IMR-90 (cell line): ENCODE measurements at regions not wholly inside any gene's neighbourhood (a gene's known extent, or its start where the extent isn't known, plus 50 kb on each side); places are given as distances from the start of the nearest gene placed in this dataset.

ENCODE experiments used
- ATAC-seq: fragments of 200-7000 bp; cut with Tn5 transposase; 2 replicates; pipeline ENCODE4 v1.9.1; 2020; ENCODE audit warnings: low read depth, mild to moderate bottlenecking, moderate library complexity
- BruUV-seq: library from RNA; stranded (reverse); fragments of 400-500 nt; replicated peaks from 2 replicates; lab custom pipeline; 2021; lab: Mats Ljungman, UMichigan
- CTCF ChIA-PET: fragments of 300-600 bp; formaldehyde crosslinking; extraction: SDS; loops from one replicate; lab custom pipeline; 2021; ENCODE audit warnings: antibody characterized with exemption; lab: Yijun Ruan, JAX
- POLR2A ChIA-PET: fragments of 300-600 bp; sonication (Branson Sonifier 250); formaldehyde crosslinking; loops from one replicate; lab custom pipeline; 2022; ENCODE audit warnings: antibody characterized with exemption; ENCODE audit not compliant: unreplicated experiment; lab: Charles Lee
- DNase-seq: peaks from one replicate; pipeline ENCODE4 v3.0.0; 2013
- H2AFZ ChIP-seq: replicated peaks from 2 replicates; pipeline ENCODE3; 2013; ENCODE audit warnings: low read length, mild to moderate bottlenecking; ENCODE audit not compliant: poor library complexity
- H2AK5ac ChIP-seq: 2 replicates; pipeline ENCODE4 v1.6.1; 2013; ENCODE audit warnings: low read depth, low read length, inconsistent platforms
- H2AK9ac ChIP-seq: replicated peaks from 2 replicates; pipeline ENCODE3; 2013; ENCODE audit warnings: mild to moderate bottlenecking, low read depth, low read length, moderate library complexity; ENCODE audit not compliant: poor library complexity
- H2BK120ac ChIP-seq: 2 replicates; pipeline ENCODE4 v1.6.1; 2013; ENCODE audit warnings: low read depth, low read length, inconsistent platforms
- H2BK15ac ChIP-seq: 3 replicates; pipeline ENCODE4 v1.6.1; 2013; ENCODE audit warnings: low read depth, low read length, inconsistent platforms
- H2BK20ac ChIP-seq: 2 replicates; pipeline ENCODE4 v1.6.1; 2013; ENCODE audit warnings: low read depth, mild to moderate bottlenecking, inconsistent platforms, low read length, moderate library complexity
- H2BK5ac ChIP-seq: 2 replicates; pipeline ENCODE4 v1.6.1; 2013; ENCODE audit warnings: mild to moderate bottlenecking, low read depth, low read length, inconsistent platforms; ENCODE audit not compliant: poor library complexity, severe bottlenecking
- H3K14ac ChIP-seq: replicated peaks from 2 replicates; pipeline ENCODE4 v1.6.1; 2013; ENCODE audit warnings: low read depth, low read length, inconsistent platforms
- H3K18ac ChIP-seq: 2 replicates; pipeline ENCODE4 v1.6.1; 2013; ENCODE audit warnings: low read depth, low read length, control low read depth
- H3K23ac ChIP-seq: 2 replicates; pipeline ENCODE4 v1.6.1; 2013; ENCODE audit warnings: low read depth, low read length, inconsistent platforms
- H3K27ac ChIP-seq: 2 replicates; pipeline ENCODE4 v1.5.1; 2013; ENCODE audit warnings: mild to moderate bottlenecking, control low read depth, low read length; ENCODE audit not compliant: insufficient read depth
- H3K27me3 ChIP-seq: 2 replicates; pipeline ENCODE4 v1.6.1; 2013; ENCODE audit warnings: low read length; ENCODE audit not compliant: control insufficient read depth, insufficient read depth
- H3K36me3 ChIP-seq: 2 replicates; pipeline ENCODE4 v1.6.1; 2013; ENCODE audit warnings: low read length, mixed read lengths; ENCODE audit not compliant: control insufficient read depth, insufficient read depth
- H3K4ac ChIP-seq: 2 replicates; pipeline ENCODE4 v1.6.1; 2013; ENCODE audit warnings: low read depth, low read length, inconsistent platforms
- H3K4me1 ChIP-seq: 2 replicates; pipeline ENCODE4 v1.6.1; 2013; ENCODE audit warnings: low read length, mixed read lengths; ENCODE audit not compliant: control insufficient read depth, insufficient read depth
- H3K4me2 ChIP-seq: 2 replicates; pipeline ENCODE4 v1.6.1; 2013; ENCODE audit warnings: low read depth, mild to moderate bottlenecking, control low read depth, low read length, moderate library complexity
- H3K4me3 ChIP-seq: 2 replicates; pipeline ENCODE4 v1.5.1; 2013; ENCODE audit warnings: low read depth, mild to moderate bottlenecking, control low read depth, low read length, moderate library complexity; ENCODE audit not compliant: insufficient read depth
- H3K56ac ChIP-seq: 2 replicates; pipeline ENCODE4 v1.6.1; 2013; ENCODE audit warnings: low read length, inconsistent platforms; ENCODE audit not compliant: insufficient read depth; ENCODE audit errors: extremely low read depth
- H3K79me1 ChIP-seq, 2 experiments: 2 replicates each; pipeline ENCODE4 v1.6.1; 2013; ENCODE audit warnings: low read length in 2 of 2, inconsistent platforms in 1 of 2, low read depth in 1 of 2
- H3K9ac ChIP-seq: 2 replicates; pipeline ENCODE4 v1.6.1; 2013; ENCODE audit warnings: low read depth, low read length, control low read depth
- H3K9me1 ChIP-seq: 2 replicates; pipeline ENCODE4 v1.6.1; 2013; ENCODE audit warnings: low read length, inconsistent platforms; ENCODE audit not compliant: insufficient read depth
- H3K9me3 ChIP-seq: 2 replicates; pipeline ENCODE4 v1.6.1; 2013; ENCODE audit warnings: low read length; ENCODE audit not compliant: control insufficient read depth, insufficient read depth
- H4K20me1 ChIP-seq: 2 replicates; pipeline ENCODE4 v1.6.1; 2013; ENCODE audit warnings: low read length, inconsistent platforms; ENCODE audit not compliant: insufficient read depth
- H4K5ac ChIP-seq: 2 replicates; pipeline ENCODE4 v1.6.1; 2013; ENCODE audit warnings: mild to moderate bottlenecking, low read depth, low read length, control low read depth
- H4K8ac ChIP-seq, 2 experiments: 2 replicates each; pipeline ENCODE4 v1.6.1; 2013; ENCODE audit warnings: low read depth in 2 of 2, low read length in 2 of 2, control low read depth in 1 of 2, inconsistent platforms in 1 of 2
- H4K91ac ChIP-seq: 2 replicates; pipeline ENCODE4 v1.6.1; 2013; ENCODE audit warnings: low read depth, low read length, inconsistent platforms; ENCODE audit not compliant: insufficient read depth
- MXI1 ChIP-seq: IDR thresholded peaks from 2 replicates; pipeline ENCODE4 v1.6.1; 2012; ENCODE audit warnings: low read depth, mild to moderate bottlenecking, low read length, moderate library complexity, borderline replicate concordance
- RFX5 ChIP-seq: IDR thresholded peaks from 2 replicates; pipeline ENCODE4 v1.8.0; 2012; ENCODE audit warnings: low read depth, mild to moderate bottlenecking, low read length, moderate library complexity
- USF2 ChIP-seq: fragments of 150-350 bp; IDR thresholded peaks from 2 replicates; pipeline ENCODE4 v1.6.1; 2017; ENCODE audit warnings: mild to moderate bottlenecking, antibody characterized with exemption, low read length, low read depth
- WGBS, 2 experiments: methylation state at CpG; one replicate each; pipeline versions ENCODE4 v1.1.5 to v1.1.7; 2013; ENCODE audit warnings: missing lambda C conversion rate in 2 of 2; ENCODE audit not compliant: insufficient read length in 1 of 2; ENCODE audit errors: extremely low coverage in 2 of 2; 5-methylcytosine and 5-hydroxymethylcytosine counted together
- dilution Hi-C: fragments of 300-500 bp; cut with HindIII; formaldehyde crosslinking; loops from one replicate; pipeline ENCODE4 v1.14.3; 2018; ENCODE audit warnings: low sequenced_read_pairs; ENCODE audit not compliant: unreplicated experiment
- in situ Hi-C: fragments of 300-500 bp; cut with MboI; formaldehyde crosslinking; loops from 3 replicates; pipeline ENCODE4 v1.14.3; 2019; ENCODE audit warnings: low sequenced_read_pairs, inconsistent platforms, mixed read lengths
- intact Hi-C: fragments of 100-400 bp; cut with micrococcal nuclease; formaldehyde crosslinking; loops from 2 replicates; pipeline ENCODE4 v1.10.0; 2022

DNA sequence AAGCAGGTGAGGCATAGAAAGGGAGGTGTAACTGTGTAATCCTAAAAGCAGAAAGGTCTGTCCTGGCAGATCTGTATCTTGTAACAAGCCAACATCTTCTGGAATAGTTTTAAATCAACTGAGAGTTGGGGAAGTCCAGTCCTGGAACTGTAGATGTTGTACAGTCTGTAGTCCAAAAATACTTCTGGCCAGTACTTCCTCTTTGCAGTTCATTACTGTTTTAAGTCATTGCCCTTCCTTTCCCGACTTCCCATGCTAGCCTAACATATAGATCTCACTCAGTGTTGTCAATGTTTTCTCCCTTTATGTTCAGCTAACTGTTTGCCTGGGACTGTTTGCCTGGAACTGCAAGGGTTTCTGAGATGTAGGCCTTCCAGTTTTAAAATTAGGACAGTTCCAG, 168.5 kb upstream of the ISL1 start:
- no peak overlapping the region for H2AFZ ChIP-seq
- WGBS, 2 experiments: no CpG with 5 or more reads among the region's 1 CpG
- H3K4ac ChIP-seq: no peak overlapping the region
- 0 out of 2 replicates have a peak, but pooled peaks cover 4% of the 10 kb centered on the region for H3K9me3 ChIP-seq
- H4K91ac ChIP-seq: no peak overlapping the region
- no peak overlapping the region for H2BK5ac ChIP-seq
- no peak overlapping the region for H2BK20ac ChIP-seq
- no peaks in the 10 kb centered on the region for H4K20me1 ChIP-seq
- dilution Hi-C loops (no loop called here), in situ Hi-C loops (no loop called here), intact Hi-C loops (no loop called here)
- no peak overlapping the region for H2BK15ac ChIP-seq
- no peak overlapping the region for H3K27ac ChIP-seq
- no peak overlapping the region for H3K4me3 ChIP-seq
- H3K79me1 ChIP-seq: no peaks in the 10 kb centered on the region
- DNase-seq: no peak
- no peak overlapping the region for H2AK5ac ChIP-seq
- H3K27me3 ChIP-seq: no peaks in the 10 kb centered on the region
- H3K9ac ChIP-seq: no peak overlapping the region
- no peak for TF ChIP-seq RFX5
- no peak for TF ChIP-seq MXI1
- no peak for TF ChIP-seq USF2
- H2BK120ac ChIP-seq: no peak overlapping the region
- POLR2A ChIA-PET: no interaction called here
- no peak overlapping the region for H3K4me2 ChIP-seq
- H2AK9ac ChIP-seq: no peak overlapping the region
- no TSS peak for BruUV-seq
- H3K18ac ChIP-seq: no peak overlapping the region
- H3K56ac ChIP-seq: no peak overlapping the region
- CTCF ChIA-PET: no interaction called here
- no peak overlapping the region for H4K8ac ChIP-seq
- ATAC-seq: no peak
- H3K36me3 ChIP-seq: no peaks in the 10 kb centered on the region
- no peaks in the 10 kb centered on the region for H3K4me1 ChIP-seq
- no peak overlapping the region for H3K14ac ChIP-seq
- H3K23ac ChIP-seq: no peak overlapping the region
- H3K9me1 ChIP-seq: no peaks in the 10 kb centered on the region
- no peak overlapping the region for H4K5ac ChIP-seq
